ENCODE measurements at regions not wholly inside any gene's neighbourhood (a gene's known extent, or its start where the extent isn't known, plus 50 kb on each side); places are given as distances from the start of the nearest gene placed in this dataset.

DNA sequence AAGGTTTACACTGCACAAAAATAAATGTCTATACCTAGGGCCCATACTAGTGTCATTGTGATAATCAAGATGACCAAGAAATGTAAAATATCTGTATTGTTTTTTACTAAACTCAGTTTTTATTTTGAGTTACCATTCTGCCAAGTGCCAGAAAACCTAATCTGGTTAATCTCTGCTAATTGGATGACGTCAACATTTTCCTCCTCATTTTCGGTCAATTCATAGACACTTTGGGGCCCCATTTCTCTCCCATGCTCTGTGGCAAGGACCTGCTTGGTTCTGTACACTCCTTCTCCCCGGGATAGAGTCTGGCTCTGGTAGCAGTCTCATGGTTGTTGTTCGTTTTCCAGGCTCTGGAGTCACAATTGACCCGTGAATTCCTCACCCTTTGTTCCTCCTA is 186.5 kb upstream of the TCF4 start:
- H3K36me3 Mint-ChIP-seq: no peaks in the 10 kb centered on the region
- H3K4me3 Mint-ChIP-seq: no peak overlapping the region
- no peak overlapping the region for H3K27ac Mint-ChIP-seq
- DNase-seq (no peak), ATAC-seq (replicated peaks) (no peak)
- H3K27me3 Mint-ChIP-seq: no peaks in the 10 kb centered on the region
- H3K4me1 Mint-ChIP-seq: peaks cover 4 to 6% of the 10 kb centered on the region in 2 donors
- H3K9me3 Mint-ChIP-seq: no peaks in the 10 kb centered on the region

GRCh38 chr18:55768255-55768654 is 180.3 kb upstream of the TCF4 start:
- no peak overlapping the region for H3K27ac Mint-ChIP-seq
- H3K9me3 Mint-ChIP-seq: no peaks in the 10 kb centered on the region
- H3K27me3 Mint-ChIP-seq: no peaks in the 10 kb centered on the region
- H3K36me3 Mint-ChIP-seq: no peaks in the 10 kb centered on the region
- H3K4me3 Mint-ChIP-seq: no peak overlapping the region
- H3K4me1 Mint-ChIP-seq: peaks cover 2 to 13% of the 10 kb centered on the region in 2 donors
- DNase-seq (no peak), ATAC-seq (replicated peaks) (no peak)

GRCh38 chr18:55764386-55764785 is 176.4 kb upstream of the TCF4 start:
- Mint-ChIP-seq H3K9me3 (no peaks in the 10 kb centered on the region), H3K4me3 (no peak overlapping the region), H3K27me3 (no peaks in the 10 kb centered on the region), H3K36me3 (no peaks in the 10 kb centered on the region), H3K27ac (no peak overlapping the region), H3K4me1 (peaks cover 2 to 13% of the 10 kb centered on the region in 2 donors)
- ATAC-seq (replicated peaks) (no peak), DNase-seq (no peak)

DNA sequence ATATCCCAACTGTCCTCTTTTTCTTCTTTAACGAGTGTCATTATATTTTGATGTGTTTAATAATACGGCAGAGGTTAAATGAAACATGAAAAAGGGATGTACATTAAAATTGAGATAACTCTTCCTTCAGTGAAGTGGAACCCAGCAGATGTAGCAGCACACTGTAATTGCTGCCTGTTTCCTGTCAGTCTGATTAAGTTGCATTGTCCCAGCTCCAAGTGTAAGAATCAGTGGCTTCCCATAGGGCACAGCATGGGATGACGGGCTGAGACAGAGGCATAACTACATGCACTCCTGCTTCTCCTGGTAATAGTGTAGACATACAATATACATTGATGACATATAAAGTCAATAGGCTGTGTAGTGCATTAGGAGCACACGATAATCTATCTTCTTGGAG is 175.8 kb upstream of the TCF4 start:
- Mint-ChIP-seq H3K4me1 (peaks cover 2 to 13% of the 10 kb centered on the region in 2 donors), H3K27ac (no peak overlapping the region), H3K4me3 (no peak overlapping the region), H3K36me3 (no peaks in the 10 kb centered on the region), H3K9me3 (no peaks in the 10 kb centered on the region), H3K27me3 (no peaks in the 10 kb centered on the region)
- ATAC-seq (replicated peaks): no peak
- DNase-seq: no peak

DNA sequence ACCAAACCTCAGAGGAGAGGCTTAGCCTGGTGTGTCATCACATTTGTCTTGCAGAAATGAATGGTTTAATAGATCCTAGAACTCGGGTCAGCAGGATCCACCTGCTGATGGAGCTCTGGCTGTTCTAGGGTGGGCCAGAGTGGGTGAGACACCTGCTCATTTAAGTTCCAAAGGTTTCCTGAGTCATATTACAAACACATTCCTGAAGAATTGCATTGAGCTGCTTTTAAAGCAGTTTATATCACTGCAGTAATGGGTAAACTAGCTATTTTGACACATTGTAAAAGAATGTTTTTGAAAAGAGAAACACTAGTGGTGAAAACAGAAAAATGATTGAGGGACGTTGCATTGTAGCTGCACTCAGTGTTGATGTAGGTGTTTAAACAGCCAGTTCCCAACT is 175.3 kb upstream of the TCF4 start:
- Mint-ChIP-seq H3K9me3 (no peaks in the 10 kb centered on the region), H3K27ac (no peak overlapping the region), H3K27me3 (no peaks in the 10 kb centered on the region), H3K4me3 (no peak overlapping the region), H3K36me3 (peaks cover 0 to 1% of the 10 kb centered on the region in 2 donors), H3K4me1 (peaks cover 2 to 13% of the 10 kb centered on the region in 2 donors)
- ATAC-seq (replicated peaks): no peak
- DNase-seq: no peak

DNA sequence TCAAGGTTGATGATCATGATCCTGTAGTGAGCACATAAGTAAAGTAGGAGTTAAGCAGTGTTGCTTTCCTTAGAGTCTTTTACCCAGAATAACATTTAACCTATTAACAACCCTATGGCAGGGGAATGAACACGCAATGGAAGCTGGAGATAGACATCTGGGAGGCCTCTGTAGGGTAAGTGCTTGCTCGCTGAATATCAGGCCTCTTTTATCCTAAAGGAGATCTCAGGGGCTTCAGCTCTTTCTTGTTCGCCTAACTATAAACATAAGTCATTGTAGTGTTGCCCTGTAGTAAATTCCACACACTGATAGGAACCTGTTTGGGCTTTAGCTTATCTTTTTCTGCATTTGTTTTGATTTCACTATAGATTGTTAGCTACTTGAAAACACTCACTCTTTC is 174.4 kb upstream of the TCF4 start:
- no peak for ATAC-seq (replicated peaks)
- Mint-ChIP-seq H3K4me1 (peaks cover 2 to 13% of the 10 kb centered on the region in 2 donors), H3K27ac (no peak overlapping the region), H3K9me3 (no peaks in the 10 kb centered on the region), H3K36me3 (peaks cover 0 to 1% of the 10 kb centered on the region in 2 donors), H3K4me3 (no peak overlapping the region), H3K27me3 (no peaks in the 10 kb centered on the region)
- no peak for DNase-seq

GRCh38 chr18:55753643-55754263 is 165.8 kb upstream of the TCF4 start:
- no peak overlapping the region for H3K4me3 Mint-ChIP-seq
- H3K4me1 Mint-ChIP-seq: no peaks in the 10 kb centered on the region
- DNase-seq (no peak), ATAC-seq (replicated peaks) (no peak)
- no peaks in the 10 kb centered on the region for H3K27me3 Mint-ChIP-seq
- peaks cover 0 to 1% of the 10 kb centered on the region in 2 donors for H3K36me3 Mint-ChIP-seq
- no peak overlapping the region for H3K27ac Mint-ChIP-seq
- no peaks in the 10 kb centered on the region for H3K9me3 Mint-ChIP-seq

- Mint-ChIP-seq H3K27me3 (no peaks in the 10 kb centered on the region), H3K4me3 (no peak overlapping the region), H3K9me3 (no peaks in the 10 kb centered on the region), H3K36me3 (no peaks in the 10 kb centered on the region), H3K27ac (no peak overlapping the region), H3K4me1 (no peaks in the 10 kb centered on the region)
- ATAC-seq (replicated peaks) (no peak), DNase-seq (no peak)
Measured at GRCh38 chr18:55751476-55751875, 163.5 kb upstream of the TCF4 start.

DNA sequence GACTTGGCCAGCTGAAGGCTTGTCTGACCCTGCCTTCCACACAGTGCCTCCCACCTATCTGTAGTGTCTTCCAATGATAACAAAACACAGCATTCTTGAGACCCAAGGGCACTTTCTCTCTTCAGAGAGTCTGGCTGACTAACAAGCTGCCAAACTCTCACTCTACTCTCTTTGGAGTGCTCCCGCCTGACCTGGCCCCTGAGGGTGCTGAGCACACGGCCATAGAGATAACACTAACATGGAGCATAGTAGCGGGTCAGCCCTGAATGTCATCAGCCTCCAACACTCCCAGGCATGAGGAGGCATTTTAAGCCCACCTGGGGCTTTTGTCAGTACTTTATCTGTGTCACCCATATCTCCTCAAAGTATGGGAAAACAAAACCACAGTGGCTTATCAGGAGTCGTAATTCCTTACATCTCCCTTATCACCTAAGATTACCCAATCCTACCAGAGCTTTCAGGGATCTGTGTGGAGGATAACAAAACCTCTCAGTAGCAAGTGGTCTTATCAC is 160.3 kb upstream of the TCF4 start:
- H3K4me1 Mint-ChIP-seq: no peaks in the 10 kb centered on the region
- no peak for ATAC-seq (replicated peaks)
- H3K4me3 Mint-ChIP-seq: no peak overlapping the region
- H3K9me3 Mint-ChIP-seq: no peaks in the 10 kb centered on the region
- DNase-seq: no peak
- H3K36me3 Mint-ChIP-seq: no peaks in the 10 kb centered on the region
- H3K27ac Mint-ChIP-seq: no peak overlapping the region
- H3K27me3 Mint-ChIP-seq: no peaks in the 10 kb centered on the region

DNA sequence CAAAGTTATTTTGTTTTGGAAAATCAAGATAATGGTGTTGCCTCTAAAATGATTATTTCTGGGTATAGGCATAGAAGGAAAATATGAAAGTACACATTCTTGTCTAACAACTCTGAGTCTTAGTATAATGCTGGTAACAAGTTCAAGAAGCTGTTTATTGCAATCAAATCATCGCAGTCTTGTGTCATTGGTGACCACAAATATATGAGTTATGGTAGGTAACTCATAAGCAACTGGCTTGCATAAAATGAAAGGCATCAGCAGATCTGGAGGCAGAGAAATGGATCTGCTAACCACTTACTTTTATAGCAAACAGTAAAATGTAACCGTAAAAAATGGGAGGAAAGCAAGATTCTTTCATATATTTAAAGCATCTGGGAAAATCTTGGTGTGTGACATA is 156.2 kb upstream of the TCF4 start:
- Mint-ChIP-seq H3K9me3 (no peaks in the 10 kb centered on the region), H3K4me1 (no peaks in the 10 kb centered on the region), H3K4me3 (no peak overlapping the region), H3K27me3 (no peaks in the 10 kb centered on the region), H3K36me3 (no peaks in the 10 kb centered on the region), H3K27ac (no peak overlapping the region)
- DNase-seq: no peak
- ATAC-seq (replicated peaks): no peak

DNA sequence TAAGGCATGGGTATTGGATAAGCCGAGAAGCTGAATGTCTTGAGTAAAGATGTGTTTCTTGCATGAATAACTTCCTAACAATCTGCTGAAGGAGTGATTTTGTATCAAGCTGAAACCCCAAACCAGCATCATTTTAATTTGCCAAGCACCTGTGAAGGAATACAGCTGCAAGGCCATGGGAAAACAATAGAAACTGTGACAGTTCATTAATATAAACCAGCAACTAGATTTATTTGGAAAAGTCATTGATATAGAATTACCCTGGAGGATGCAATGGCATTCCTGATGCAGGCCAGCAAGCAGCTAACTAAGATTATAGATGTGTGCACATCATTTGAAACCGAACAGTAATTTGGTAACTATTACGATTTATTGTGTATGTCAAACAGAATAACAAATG is 155.7 kb upstream of the TCF4 start:
- no peaks in the 10 kb centered on the region for H3K27me3 Mint-ChIP-seq
- no peaks in the 10 kb centered on the region for H3K9me3 Mint-ChIP-seq
- ATAC-seq (replicated peaks) (no peak), DNase-seq (no peak)
- no peaks in the 10 kb centered on the region for H3K4me1 Mint-ChIP-seq
- no peak overlapping the region for H3K4me3 Mint-ChIP-seq
- H3K27ac Mint-ChIP-seq: no peak overlapping the region
- H3K36me3 Mint-ChIP-seq: no peaks in the 10 kb centered on the region

DNA sequence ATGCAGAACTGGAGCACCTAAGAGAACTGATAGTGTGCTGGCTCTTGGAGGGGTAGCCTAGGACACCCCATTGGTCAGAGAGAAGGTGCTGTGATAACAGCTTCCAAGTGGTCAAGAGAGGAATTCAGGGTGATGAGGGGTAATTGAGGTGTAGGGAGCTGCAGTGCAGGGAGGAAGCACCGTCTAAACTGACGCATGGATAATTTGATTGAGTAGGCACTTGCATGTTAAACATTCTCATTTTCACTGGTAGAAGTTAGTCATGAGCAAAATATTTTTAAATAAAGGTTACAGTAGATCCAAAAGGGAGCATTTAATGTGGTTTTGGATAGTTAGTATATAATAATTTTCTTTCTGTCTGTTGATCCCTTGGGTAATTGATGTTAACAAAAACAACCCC is 155.1 kb upstream of the TCF4 start:
- Mint-ChIP-seq H3K4me1 (no peaks in the 10 kb centered on the region), H3K9me3 (no peaks in the 10 kb centered on the region), H3K27me3 (no peaks in the 10 kb centered on the region), H3K27ac (no peak overlapping the region), H3K4me3 (no peak overlapping the region), H3K36me3 (no peaks in the 10 kb centered on the region)
- ATAC-seq (replicated peaks) (no peak), DNase-seq (no peak)

DNA sequence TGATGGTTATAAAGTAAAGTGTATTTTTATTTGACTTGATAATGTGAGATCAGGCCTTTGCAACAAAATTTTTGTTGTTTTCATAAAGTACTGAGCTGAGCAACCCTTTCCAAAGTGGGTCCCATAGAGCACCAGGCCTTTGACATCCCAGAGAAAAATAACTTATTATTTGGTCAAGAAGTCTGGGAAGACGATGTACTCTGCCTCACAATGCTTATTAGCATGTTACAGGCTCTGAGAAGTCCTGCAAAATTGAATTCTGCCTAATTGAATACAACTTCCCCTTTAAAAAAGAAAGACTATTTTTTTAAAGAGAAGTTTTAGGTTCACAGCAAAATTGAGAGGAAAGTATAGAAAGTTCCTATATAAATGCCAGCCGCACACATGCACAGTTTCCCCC is 151.5 kb upstream of the TCF4 start:
- DNase-seq (no peak), ATAC-seq (replicated peaks) (no peak)
- Mint-ChIP-seq H3K4me3 (no peak overlapping the region), H3K9me3 (no peaks in the 10 kb centered on the region), H3K27me3 (no peaks in the 10 kb centered on the region), H3K36me3 (no peaks in the 10 kb centered on the region), H3K27ac (no peak overlapping the region), H3K4me1 (peaks cover 2 to 5% of the 10 kb centered on the region in 2 donors)

DNA sequence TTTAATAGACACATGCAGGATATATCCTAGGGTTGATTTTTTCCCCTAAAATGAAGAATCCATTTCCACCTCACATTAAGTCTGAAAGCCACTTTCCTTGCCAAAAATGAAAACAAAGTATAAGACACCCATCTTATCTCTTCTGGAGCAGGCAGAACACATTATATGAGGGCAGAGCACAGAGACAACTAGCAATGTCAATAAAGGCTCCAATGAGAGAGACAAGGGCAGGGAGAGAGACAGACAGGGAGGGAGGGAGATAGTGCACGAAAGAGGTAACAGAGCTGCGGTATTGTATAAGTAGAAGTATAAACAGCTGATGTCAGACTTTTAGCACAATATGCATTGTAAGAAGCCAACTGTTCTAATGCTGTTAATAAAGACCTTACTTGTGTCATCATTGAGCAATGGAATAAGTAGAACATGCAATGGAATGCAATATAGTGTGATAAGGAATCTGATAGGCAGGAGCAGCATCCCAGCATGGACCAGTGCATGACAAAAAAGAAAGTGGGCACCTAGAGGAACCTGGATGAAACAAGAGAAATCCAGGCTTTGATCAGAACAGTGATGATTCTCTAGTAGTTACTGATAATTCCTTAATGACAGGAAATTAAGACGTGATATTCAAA is 150.6 kb upstream of the TCF4 start:
- DNase-seq: no peak
- Mint-ChIP-seq H3K27ac (no peak overlapping the region), H3K4me3 (no peak overlapping the region), H3K27me3 (no peaks in the 10 kb centered on the region), H3K4me1 (peaks cover 2 to 5% of the 10 kb centered on the region in 2 donors), H3K9me3 (peaks cover 0 to 2% of the 10 kb centered on the region in 2 donors), H3K36me3 (no peaks in the 10 kb centered on the region)
- no peak for ATAC-seq (replicated peaks)

DNA sequence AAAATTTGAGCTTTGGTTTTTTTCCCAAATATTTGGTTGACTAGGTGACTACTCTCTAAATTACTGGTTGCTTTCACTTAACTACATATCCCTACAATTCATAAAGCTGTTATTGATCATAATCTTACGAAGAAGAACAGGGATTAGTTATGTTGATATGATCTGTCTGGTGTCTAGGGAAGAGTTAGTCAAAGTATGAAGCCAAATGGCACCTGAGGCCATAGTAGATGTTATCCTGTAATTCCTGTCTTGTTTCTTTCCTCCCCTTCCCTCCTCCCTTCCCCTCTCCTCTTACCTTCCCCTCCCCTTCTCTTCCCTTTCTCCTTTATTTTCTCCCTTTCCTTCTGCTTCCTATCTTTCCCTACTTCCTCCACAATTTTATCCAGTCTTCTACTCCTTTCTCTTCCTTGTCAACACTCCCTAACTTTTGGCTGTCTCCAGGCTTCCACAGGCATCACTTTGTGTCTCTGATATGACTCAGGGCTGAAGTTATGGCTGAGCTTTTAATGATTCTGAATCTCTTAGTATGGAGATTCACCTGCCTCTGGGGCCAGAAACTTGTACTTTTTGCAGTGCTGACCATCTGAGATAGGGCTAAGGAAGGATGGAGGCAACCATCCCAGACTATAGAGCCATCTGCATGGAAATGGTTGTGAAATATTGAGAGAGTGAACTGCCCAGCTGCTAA is 149.9 kb upstream of the TCF4 start:
- Mint-ChIP-seq H3K4me3 (no peak overlapping the region), H3K36me3 (no peaks in the 10 kb centered on the region), H3K27me3 (no peaks in the 10 kb centered on the region), H3K27ac (no peak overlapping the region), H3K9me3 (peaks cover 0 to 2% of the 10 kb centered on the region in 2 donors), H3K4me1 (peaks cover 2 to 5% of the 10 kb centered on the region in 2 donors)
- no peak for ATAC-seq (replicated peaks)
- no peak for DNase-seq

Measured in stimulated activated naive B cell treated with anti-CD40 and anti-IgM and Interleukin-4, amounts not matched to agents 10 μg/mL and 1 μg/mL and 100 μg/mL, for 72 hours (primary cell).